OCI-LY1 (cell line): ENCODE measurements at regions not wholly inside any gene's neighbourhood (a gene's known extent, or its start where the extent isn't known, plus 50 kb on each side); places are given as distances from the start of the nearest gene placed in this dataset.

Experiments used
- EZH2 ChIP-seq: fragments of 200-600 bp; sonication (generic), shearing (Covaris generic); IDR thresholded peaks from 2 replicates; pipeline ENCODE4 v1.8.0; 2017; ENCODE audit warnings: borderline replicate concordance, mixed run types, mild to moderate bottlenecking, antibody characterized with exemption, low read length, moderate library complexity, mixed read lengths
- TF ChIP-seq, protein P1 (sequence below): fragments of 200-600 bp; sonication (generic), shearing (Covaris generic); IDR thresholded peaks from 2 replicates; pipeline ENCODE4 v1.5.1; 2017; ENCODE audit warnings: mild to moderate bottlenecking, antibody characterized with exemption, low read length, moderate library complexity, mixed read lengths

DNA sequence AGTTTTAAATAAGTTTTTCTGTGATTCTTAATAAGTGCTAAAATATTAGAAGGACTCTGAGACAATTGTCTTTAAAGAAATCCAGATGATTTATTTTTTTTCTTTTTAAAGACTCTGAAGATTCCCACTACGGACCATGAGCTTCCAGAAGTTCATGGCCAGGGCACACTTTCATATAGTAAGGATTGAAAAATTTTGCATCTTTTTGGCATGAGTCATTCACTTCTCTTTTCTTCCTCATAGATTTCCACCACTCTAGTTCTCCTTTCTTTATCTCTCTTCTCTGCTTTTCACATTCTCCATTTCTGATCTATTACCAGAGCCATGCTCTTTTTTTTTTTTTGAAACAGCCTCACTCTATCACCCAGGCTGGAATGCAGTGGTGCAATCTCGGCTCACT lies 385.8 kb downstream of the FLRT2 start:
- TF ChIP-seq, protein P1, sequence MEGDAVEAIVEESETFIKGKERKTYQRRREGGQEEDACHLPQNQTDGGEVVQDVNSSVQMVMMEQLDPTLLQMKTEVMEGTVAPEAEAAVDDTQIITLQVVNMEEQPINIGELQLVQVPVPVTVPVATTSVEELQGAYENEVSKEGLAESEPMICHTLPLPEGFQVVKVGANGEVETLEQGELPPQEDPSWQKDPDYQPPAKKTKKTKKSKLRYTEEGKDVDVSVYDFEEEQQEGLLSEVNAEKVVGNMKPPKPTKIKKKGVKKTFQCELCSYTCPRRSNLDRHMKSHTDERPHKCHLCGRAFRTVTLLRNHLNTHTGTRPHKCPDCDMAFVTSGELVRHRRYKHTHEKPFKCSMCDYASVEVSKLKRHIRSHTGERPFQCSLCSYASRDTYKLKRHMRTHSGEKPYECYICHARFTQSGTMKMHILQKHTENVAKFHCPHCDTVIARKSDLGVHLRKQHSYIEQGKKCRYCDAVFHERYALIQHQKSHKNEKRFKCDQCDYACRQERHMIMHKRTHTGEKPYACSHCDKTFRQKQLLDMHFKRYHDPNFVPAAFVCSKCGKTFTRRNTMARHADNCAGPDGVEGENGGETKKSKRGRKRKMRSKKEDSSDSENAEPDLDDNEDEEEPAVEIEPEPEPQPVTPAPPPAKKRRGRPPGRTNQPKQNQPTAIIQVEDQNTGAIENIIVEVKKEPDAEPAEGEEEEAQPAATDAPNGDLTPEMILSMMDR = no peak
- TF ChIP-seq EZH2 = no peak
